IMR-90 (cell line): ENCODE measurements at regions not wholly inside any gene's neighbourhood (a gene's known extent, or its start where the extent isn't known, plus 50 kb on each side); places are given as distances from the start of the nearest gene placed in this dataset.

Source experiments
- ATAC-seq: fragments of 200-7000 bp; cut with Tn5 transposase; 2 replicates; pipeline ENCODE4 v1.9.1; 2020; ENCODE audit warnings: low read depth, mild to moderate bottlenecking, moderate library complexity
- BruUV-seq: library from RNA; stranded (reverse); fragments of 400-500 nt; replicated peaks from 2 replicates; lab custom pipeline; 2021; lab: Mats Ljungman, UMichigan
- CTCF ChIA-PET: fragments of 300-600 bp; formaldehyde crosslinking; extraction: SDS; loops from one replicate; lab custom pipeline; 2021; ENCODE audit warnings: antibody characterized with exemption; lab: Yijun Ruan, JAX
- POLR2A ChIA-PET: fragments of 300-600 bp; sonication (Branson Sonifier 250); formaldehyde crosslinking; loops from one replicate; lab custom pipeline; 2022; ENCODE audit warnings: antibody characterized with exemption; ENCODE audit not compliant: unreplicated experiment; lab: Charles Lee
- DNase-seq: peaks from one replicate; pipeline ENCODE4 v3.0.0; 2013
- H2AFZ ChIP-seq: replicated peaks from 2 replicates; pipeline ENCODE3; 2013; ENCODE audit warnings: low read length, mild to moderate bottlenecking; ENCODE audit not compliant: poor library complexity
- H2AK5ac ChIP-seq: 2 replicates; pipeline ENCODE4 v1.6.1; 2013; ENCODE audit warnings: low read depth, low read length, inconsistent platforms
- H2AK9ac ChIP-seq: replicated peaks from 2 replicates; pipeline ENCODE3; 2013; ENCODE audit warnings: mild to moderate bottlenecking, low read depth, low read length, moderate library complexity; ENCODE audit not compliant: poor library complexity
- H2BK120ac ChIP-seq: 2 replicates; pipeline ENCODE4 v1.6.1; 2013; ENCODE audit warnings: low read depth, low read length, inconsistent platforms
- H2BK15ac ChIP-seq: 3 replicates; pipeline ENCODE4 v1.6.1; 2013; ENCODE audit warnings: low read depth, low read length, inconsistent platforms
- H2BK20ac ChIP-seq: 2 replicates; pipeline ENCODE4 v1.6.1; 2013; ENCODE audit warnings: low read depth, mild to moderate bottlenecking, inconsistent platforms, low read length, moderate library complexity
- H2BK5ac ChIP-seq: 2 replicates; pipeline ENCODE4 v1.6.1; 2013; ENCODE audit warnings: mild to moderate bottlenecking, low read depth, low read length, inconsistent platforms; ENCODE audit not compliant: poor library complexity, severe bottlenecking
- H3K14ac ChIP-seq: replicated peaks from 2 replicates; pipeline ENCODE4 v1.6.1; 2013; ENCODE audit warnings: low read depth, low read length, inconsistent platforms
- H3K18ac ChIP-seq: 2 replicates; pipeline ENCODE4 v1.6.1; 2013; ENCODE audit warnings: low read depth, low read length, control low read depth
- H3K23ac ChIP-seq: 2 replicates; pipeline ENCODE4 v1.6.1; 2013; ENCODE audit warnings: low read depth, low read length, inconsistent platforms
- H3K27ac ChIP-seq: 2 replicates; pipeline ENCODE4 v1.5.1; 2013; ENCODE audit warnings: mild to moderate bottlenecking, control low read depth, low read length; ENCODE audit not compliant: insufficient read depth
- H3K27me3 ChIP-seq: 2 replicates; pipeline ENCODE4 v1.6.1; 2013; ENCODE audit warnings: low read length; ENCODE audit not compliant: control insufficient read depth, insufficient read depth
- H3K36me3 ChIP-seq: 2 replicates; pipeline ENCODE4 v1.6.1; 2013; ENCODE audit warnings: low read length, mixed read lengths; ENCODE audit not compliant: control insufficient read depth, insufficient read depth
- H3K4ac ChIP-seq: 2 replicates; pipeline ENCODE4 v1.6.1; 2013; ENCODE audit warnings: low read depth, low read length, inconsistent platforms
- H3K4me1 ChIP-seq: 2 replicates; pipeline ENCODE4 v1.6.1; 2013; ENCODE audit warnings: low read length, mixed read lengths; ENCODE audit not compliant: control insufficient read depth, insufficient read depth
- H3K4me2 ChIP-seq: 2 replicates; pipeline ENCODE4 v1.6.1; 2013; ENCODE audit warnings: low read depth, mild to moderate bottlenecking, control low read depth, low read length, moderate library complexity
- H3K4me3 ChIP-seq: 2 replicates; pipeline ENCODE4 v1.5.1; 2013; ENCODE audit warnings: low read depth, mild to moderate bottlenecking, control low read depth, low read length, moderate library complexity; ENCODE audit not compliant: insufficient read depth
- H3K56ac ChIP-seq: 2 replicates; pipeline ENCODE4 v1.6.1; 2013; ENCODE audit warnings: low read length, inconsistent platforms; ENCODE audit not compliant: insufficient read depth; ENCODE audit errors: extremely low read depth
- H3K79me1 ChIP-seq, 2 experiments: 2 replicates each; pipeline ENCODE4 v1.6.1; 2013; ENCODE audit warnings: low read length in 2 of 2, inconsistent platforms in 1 of 2, low read depth in 1 of 2
- H3K9ac ChIP-seq: 2 replicates; pipeline ENCODE4 v1.6.1; 2013; ENCODE audit warnings: low read depth, low read length, control low read depth
- H3K9me1 ChIP-seq: 2 replicates; pipeline ENCODE4 v1.6.1; 2013; ENCODE audit warnings: low read length, inconsistent platforms; ENCODE audit not compliant: insufficient read depth
- H3K9me3 ChIP-seq: 2 replicates; pipeline ENCODE4 v1.6.1; 2013; ENCODE audit warnings: low read length; ENCODE audit not compliant: control insufficient read depth, insufficient read depth
- H4K20me1 ChIP-seq: 2 replicates; pipeline ENCODE4 v1.6.1; 2013; ENCODE audit warnings: low read length, inconsistent platforms; ENCODE audit not compliant: insufficient read depth
- H4K5ac ChIP-seq: 2 replicates; pipeline ENCODE4 v1.6.1; 2013; ENCODE audit warnings: mild to moderate bottlenecking, low read depth, low read length, control low read depth
- H4K8ac ChIP-seq, 2 experiments: 2 replicates each; pipeline ENCODE4 v1.6.1; 2013; ENCODE audit warnings: low read depth in 2 of 2, low read length in 2 of 2, control low read depth in 1 of 2, inconsistent platforms in 1 of 2
- H4K91ac ChIP-seq: 2 replicates; pipeline ENCODE4 v1.6.1; 2013; ENCODE audit warnings: low read depth, low read length, inconsistent platforms; ENCODE audit not compliant: insufficient read depth
- BHLHE40 ChIP-seq: fragments of 150-350 bp; IDR thresholded peaks from 2 replicates; pipeline ENCODE4 v1.6.1; 2016; ENCODE audit warnings: mild to moderate bottlenecking, low read depth, low read length
- CEBPB ChIP-seq: IDR thresholded peaks from 2 replicates; pipeline ENCODE4 v1.6.1; 2012; ENCODE audit warnings: low read depth, low read length, improper control_type of control experiment
- CHD1 ChIP-seq: IDR thresholded peaks from 2 replicates; pipeline ENCODE4 v1.6.1; 2012; ENCODE audit warnings: low read depth, low read length, improper control_type of control experiment
- ELK1 ChIP-seq: fragments of 150-350 bp; IDR thresholded peaks from 2 replicates; pipeline ENCODE4 v1.6.1; 2016; ENCODE audit warnings: low read depth, mild to moderate bottlenecking, low read length, moderate library complexity, borderline replicate concordance
- FOS ChIP-seq: fragments of 150-350 bp; IDR thresholded peaks from 2 replicates; pipeline ENCODE4 v1.6.1; 2016; ENCODE audit warnings: low read depth, low read length
- MAFK ChIP-seq: IDR thresholded peaks from 2 replicates; pipeline ENCODE4 v1.6.1; 2012; ENCODE audit warnings: low read depth, low read length, improper control_type of control experiment
- MAZ ChIP-seq: IDR thresholded peaks from 2 replicates; pipeline ENCODE4 v1.6.1; 2012; ENCODE audit warnings: low read depth, mild to moderate bottlenecking, low read length, improper control_type of control experiment, moderate library complexity, borderline replicate concordance
- MXI1 ChIP-seq: IDR thresholded peaks from 2 replicates; pipeline ENCODE4 v1.6.1; 2012; ENCODE audit warnings: low read depth, mild to moderate bottlenecking, low read length, moderate library complexity, borderline replicate concordance
- NFE2L2 ChIP-seq: fragments of 150-350 bp; IDR thresholded peaks from 2 replicates; pipeline ENCODE4 v1.6.1; 2016; ENCODE audit warnings: low read depth, mild to moderate bottlenecking, low read length
- POLR2A ChIP-seq: IDR thresholded peaks from 2 replicates; pipeline ENCODE4 v1.6.1; 2012; ENCODE audit warnings: mild to moderate bottlenecking, low read depth, low read length
- RAD21 ChIP-seq: IDR thresholded peaks from 2 replicates; pipeline ENCODE4 v1.6.1; 2012; ENCODE audit warnings: low read length, improper control_type of control experiment
- RCOR1 ChIP-seq: IDR thresholded peaks from 2 replicates; pipeline ENCODE4 v1.6.1; 2012; ENCODE audit warnings: mild to moderate bottlenecking, low read length, improper control_type of control experiment; ENCODE audit not compliant: insufficient replicate concordance
- RFX5 ChIP-seq: IDR thresholded peaks from 2 replicates; pipeline ENCODE4 v1.8.0; 2012; ENCODE audit warnings: low read depth, mild to moderate bottlenecking, low read length, moderate library complexity
- SMC3 ChIP-seq: fragments of 150-350 bp; IDR thresholded peaks from 2 replicates; pipeline ENCODE4 v1.6.1; 2016; ENCODE audit warnings: low read depth, mild to moderate bottlenecking, antibody characterized with exemption, low read length, moderate library complexity
- USF2 ChIP-seq: fragments of 150-350 bp; IDR thresholded peaks from 2 replicates; pipeline ENCODE4 v1.6.1; 2017; ENCODE audit warnings: mild to moderate bottlenecking, antibody characterized with exemption, low read length, low read depth
- WGBS, 2 experiments: methylation state at CpG; one replicate each; pipeline versions ENCODE4 v1.1.5 to v1.1.7; 2013; ENCODE audit warnings: missing lambda C conversion rate in 2 of 2; ENCODE audit not compliant: insufficient read length in 1 of 2; ENCODE audit errors: extremely low coverage in 2 of 2; 5-methylcytosine and 5-hydroxymethylcytosine counted together
- dilution Hi-C: fragments of 300-500 bp; cut with HindIII; formaldehyde crosslinking; loops from one replicate; pipeline ENCODE4 v1.14.3; 2018; ENCODE audit warnings: low sequenced_read_pairs; ENCODE audit not compliant: unreplicated experiment
- in situ Hi-C: fragments of 300-500 bp; cut with MboI; formaldehyde crosslinking; loops from 3 replicates; pipeline ENCODE4 v1.14.3; 2019; ENCODE audit warnings: low sequenced_read_pairs, inconsistent platforms, mixed read lengths
- intact Hi-C: fragments of 100-400 bp; cut with micrococcal nuclease; formaldehyde crosslinking; loops from 2 replicates; pipeline ENCODE4 v1.10.0; 2022
- TF ChIP-seq, protein P1 (sequence below): conservative IDR thresholded peaks from 2 replicates; pipeline ENCODE4 v1.5.1; 2012; ENCODE audit warnings: mild to moderate bottlenecking, low read depth, low read length, improper control_type of control experiment

GRCh38 chr3:19769694-19770093 lies 164.3 kb downstream of the EFHB start:
- no peaks in the 10 kb centered on the region for H3K4me1 ChIP-seq
- ATAC-seq (no peak), DNase-seq (no peak)
- H3K27ac ChIP-seq: no peak overlapping the region
- CTCF ChIA-PET: no interaction called here
- no peaks in the 10 kb centered on the region for H3K79me1 ChIP-seq
- H3K9me1 ChIP-seq: no peaks in the 10 kb centered on the region
- no peak overlapping the region for H3K18ac ChIP-seq
- no peak overlapping the region for H2BK15ac ChIP-seq
- H2AK5ac ChIP-seq: no peak overlapping the region
- H2AK9ac ChIP-seq: no peak overlapping the region
- dilution Hi-C loops (no loop called here), intact Hi-C loops (no loop called here), in situ Hi-C loops (no loop called here)
- H4K5ac ChIP-seq: no peak overlapping the region
- BruUV-seq: no TSS peak
- no peak overlapping the region for H3K14ac ChIP-seq
- H2BK120ac ChIP-seq: no peak overlapping the region
- no peak overlapping the region for H3K9ac ChIP-seq
- H3K23ac ChIP-seq: no peak overlapping the region
- no peak for TF ChIP-seq RFX5
- no peak for TF ChIP-seq CEBPB
- no peak for TF ChIP-seq RCOR1
- TF ChIP-seq MAFK: no peak
- TF ChIP-seq, protein P1, sequence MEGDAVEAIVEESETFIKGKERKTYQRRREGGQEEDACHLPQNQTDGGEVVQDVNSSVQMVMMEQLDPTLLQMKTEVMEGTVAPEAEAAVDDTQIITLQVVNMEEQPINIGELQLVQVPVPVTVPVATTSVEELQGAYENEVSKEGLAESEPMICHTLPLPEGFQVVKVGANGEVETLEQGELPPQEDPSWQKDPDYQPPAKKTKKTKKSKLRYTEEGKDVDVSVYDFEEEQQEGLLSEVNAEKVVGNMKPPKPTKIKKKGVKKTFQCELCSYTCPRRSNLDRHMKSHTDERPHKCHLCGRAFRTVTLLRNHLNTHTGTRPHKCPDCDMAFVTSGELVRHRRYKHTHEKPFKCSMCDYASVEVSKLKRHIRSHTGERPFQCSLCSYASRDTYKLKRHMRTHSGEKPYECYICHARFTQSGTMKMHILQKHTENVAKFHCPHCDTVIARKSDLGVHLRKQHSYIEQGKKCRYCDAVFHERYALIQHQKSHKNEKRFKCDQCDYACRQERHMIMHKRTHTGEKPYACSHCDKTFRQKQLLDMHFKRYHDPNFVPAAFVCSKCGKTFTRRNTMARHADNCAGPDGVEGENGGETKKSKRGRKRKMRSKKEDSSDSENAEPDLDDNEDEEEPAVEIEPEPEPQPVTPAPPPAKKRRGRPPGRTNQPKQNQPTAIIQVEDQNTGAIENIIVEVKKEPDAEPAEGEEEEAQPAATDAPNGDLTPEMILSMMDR: no peak
- TF ChIP-seq MXI1: no peak
- TF ChIP-seq MAZ: no peak
- TF ChIP-seq USF2: no peak
- TF ChIP-seq BHLHE40: no peak
- no peak for TF ChIP-seq FOS
- no peak for TF ChIP-seq RAD21
- TF ChIP-seq POLR2A: no peak
- no peak for TF ChIP-seq ELK1
- TF ChIP-seq SMC3: no peak
- TF ChIP-seq CHD1: no peak
- no peak for TF ChIP-seq NFE2L2
- no peaks in the 10 kb centered on the region for H3K36me3 ChIP-seq
- H3K9me3 ChIP-seq: peaks cover 3% of the 10 kb centered on the region; the same call in 1 of the 2 replicates
- no peak overlapping the region for H2BK20ac ChIP-seq
- no peak overlapping the region for H3K4me3 ChIP-seq
- H3K56ac ChIP-seq: no peak overlapping the region
- H4K91ac ChIP-seq: no peak overlapping the region
- no CpG with 5 or more reads among the region's 4 CpGs for WGBS, 2 experiments
- no peak overlapping the region for H2BK5ac ChIP-seq
- no peak overlapping the region for H2AFZ ChIP-seq
- H3K4ac ChIP-seq: no peak overlapping the region
- H3K4me2 ChIP-seq: no peak overlapping the region
- no peaks in the 10 kb centered on the region for H3K27me3 ChIP-seq
- POLR2A ChIA-PET: no interaction called here
- no peaks in the 10 kb centered on the region for H4K20me1 ChIP-seq
- no peak overlapping the region for H4K8ac ChIP-seq
